ENCODE measurements at regions not wholly inside any gene's neighbourhood (a gene's known extent, or its start where the extent isn't known, plus 50 kb on each side); places are given as distances from the start of the nearest gene placed in this dataset.
"Not testable (repeated sequence)": the region's sequence is repeated elsewhere in the genome, so short reads cannot be mapped to it uniquely, and the experiment has no call there.

GRCh38 chr10:9010931-9011670 is 956.6 kb downstream of the GATA3 start:
- DNase-seq: no peak

GRCh38 chr10:9012312-9012711 is 957.8 kb downstream of the GATA3 start:
- no peak for DNase-seq

- DNase-seq: no peak
Measured at GRCh38 chr10:9015005-9015404, 960.5 kb downstream of the GATA3 start.

- no peak for DNase-seq
Measured at GRCh38 chr10:9015447-9015846, 961.0 kb downstream of the GATA3 start.

- no peak for DNase-seq
Measured at GRCh38 chr10:9016930-9017329, 962.4 kb downstream of the GATA3 start.

- no peak for DNase-seq
Measured at GRCh38 chr10:9018195-9019173, 964.0 kb downstream of the GATA3 start.

- DNase-seq: no peak
Measured at GRCh38 chr10:9023206-9023605, 968.7 kb downstream of the GATA3 start.

- no peak for DNase-seq
Measured at GRCh38 chr10:9024210-9024609, 969.7 kb downstream of the GATA3 start.

GRCh38 chr10:9028231-9028630 is 973.7 kb downstream of the GATA3 start:
- DNase-seq: no peak

- DNase-seq: no peak
Measured at GRCh38 chr10:9035355-9035754, 980.9 kb downstream of the GATA3 start.

- no peak for DNase-seq
Measured at GRCh38 chr10:9036711-9037204, 982.3 kb downstream of the GATA3 start.

- no peak for DNase-seq
Measured at GRCh38 chr10:9038146-9038714, 983.7 kb downstream of the GATA3 start.

GRCh38 chr10:9043466-9043865 is 989.0 kb downstream of the GATA3 start:
- no peak for DNase-seq

GRCh38 chr10:9045311-9045710 is 990.8 kb downstream of the GATA3 start:
- DNase-seq: no peak

GRCh38 chr10:9051328-9051974 is 997.0 kb downstream of the GATA3 start:
- no peak for DNase-seq

GRCh38 chr10:9052767-9053166 is 998.3 kb downstream of the GATA3 start:
- no peak for DNase-seq

GRCh38 chr10:9056521-9056920 is 1002.0 kb downstream of the GATA3 start:
- no peak for DNase-seq

- DNase-seq: not testable (repeated sequence)
Measured at GRCh38 chr10:9057293-9057692, 1002.8 kb downstream of the GATA3 start.

- DNase-seq: peak; percentile 17
Measured at GRCh38 chr10:9060314-9060713, 1005.8 kb downstream of the GATA3 start.

GRCh38 chr10:9061871-9062270 is 1007.4 kb downstream of the GATA3 start:
- no peak for DNase-seq

- no peak for DNase-seq
Measured at GRCh38 chr10:9066152-9066551, 1011.7 kb downstream of the GATA3 start.

- peak; percentile 5 for DNase-seq
Measured at GRCh38 chr10:9068003-9068402, 1013.5 kb downstream of the GATA3 start.

- no peak for DNase-seq
Measured at GRCh38 chr10:9069136-9069535, 1014.6 kb downstream of the GATA3 start.
